SW 1271 (cell line): ENCODE measurements at regions not wholly inside any gene's neighbourhood (a gene's known extent, or its start where the extent isn't known, plus 50 kb on each side); places are given as distances from the start of the nearest gene placed in this dataset.
"Not testable (repeated sequence)": the region's sequence is repeated elsewhere in the genome, so short reads cannot be mapped to it uniquely, and the experiment has no call there.

Experiments used
- DNase-seq, 2 experiments: peaks; one replicate each; lab custom pipeline; 2025; lab: John Stamatoyannopoulos, UW

GRCh38 chr14:97802430-97803373 is 1005.5 kb downstream of the VRK1 start:
- DNase-seq: no peak

DNA sequence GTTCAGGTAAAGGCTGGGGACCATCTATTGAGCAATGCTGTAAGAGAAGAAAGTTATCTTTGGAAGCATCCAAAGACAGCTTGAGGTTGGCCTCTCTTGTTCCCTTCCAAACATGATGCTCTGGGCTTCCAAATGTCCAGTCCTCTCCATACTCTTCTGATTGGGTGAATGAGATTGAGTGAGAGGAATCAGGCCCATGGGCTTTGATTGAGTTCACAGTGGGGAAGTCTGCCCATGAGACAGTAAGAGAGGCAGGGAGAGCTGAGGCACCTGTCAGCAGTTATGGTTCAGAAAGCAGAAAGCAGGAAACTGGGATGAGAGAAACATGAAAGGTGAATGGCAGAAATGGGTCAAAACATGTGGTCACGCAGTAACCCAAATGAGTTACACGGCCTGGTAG is 1006.9 kb downstream of the VRK1 start:
- no peak for DNase-seq

DNA sequence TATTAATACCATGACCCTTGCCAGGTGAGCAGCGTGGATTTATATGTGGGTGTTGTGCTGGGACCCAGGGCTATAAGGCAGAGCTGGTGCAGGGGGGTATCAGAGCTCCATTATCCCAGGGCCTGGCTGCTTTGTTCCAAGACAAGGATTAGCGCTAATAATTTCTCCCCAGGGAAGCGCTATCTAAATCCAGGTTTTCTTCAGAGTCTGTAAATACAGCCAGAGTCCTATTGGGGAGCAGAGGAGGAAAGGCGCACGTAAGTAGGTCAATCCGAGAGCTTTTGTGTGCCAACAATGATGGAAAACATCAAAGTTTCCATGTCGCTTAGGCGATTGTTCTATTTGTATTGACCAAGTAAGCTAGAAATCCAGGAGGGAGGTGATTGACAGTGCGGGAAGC is 1009.7 kb downstream of the VRK1 start:
- no peak for DNase-seq

GRCh38 chr14:97808541-97808940 is 1011.4 kb downstream of the VRK1 start:
- DNase-seq: not testable (repeated sequence)

- DNase-seq: no peak
These were observed 1016.4 kb downstream of the VRK1 start for GRCh38 chr14:97813556-97813955.

DNA sequence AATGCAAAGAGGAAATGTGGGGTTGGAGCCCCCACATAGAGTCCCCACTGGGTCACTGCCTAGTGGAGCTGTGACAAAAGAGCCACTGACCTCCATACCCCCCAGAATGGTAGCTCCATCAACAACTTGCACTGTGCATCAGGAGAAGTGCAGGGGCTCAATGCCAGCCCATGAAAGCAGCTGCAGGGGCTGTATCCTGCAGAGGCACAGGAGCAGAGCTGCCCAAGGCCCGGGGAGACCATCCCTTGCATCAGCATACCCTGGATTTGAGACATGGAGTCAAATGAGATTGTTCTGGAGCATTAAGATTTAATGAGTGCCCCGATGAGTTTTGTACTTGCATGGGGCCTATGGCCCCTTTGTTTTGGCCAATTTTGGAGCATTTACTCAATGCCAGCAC is 1023.6 kb downstream of the VRK1 start:
- no peak for DNase-seq

- DNase-seq: no peak
These were observed 1027.0 kb downstream of the VRK1 start for GRCh38 chr14:97824218-97824617.

- DNase-seq: no peak
These were observed 1030.6 kb downstream of the VRK1 start for GRCh38 chr14:97827746-97828145.

DNA sequence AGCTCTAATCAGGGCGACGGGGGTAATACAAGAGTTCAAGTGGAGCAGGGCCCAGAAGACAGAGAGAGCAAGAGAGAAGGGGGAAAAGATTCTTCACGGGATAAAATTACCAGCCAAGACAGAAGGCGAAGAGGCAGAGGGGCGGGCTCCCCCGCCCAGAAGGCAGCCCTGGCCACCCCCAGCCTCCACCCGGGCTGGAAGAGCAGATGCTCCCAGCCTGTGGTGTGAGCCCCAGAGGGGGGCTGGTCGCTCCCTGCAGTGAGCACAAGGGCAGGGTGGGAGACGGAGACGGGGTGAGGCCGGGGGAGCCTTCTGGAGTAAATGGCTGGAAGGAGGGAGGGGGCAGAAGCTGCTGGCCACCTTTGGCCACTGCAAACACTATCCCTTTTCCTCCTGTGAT is 1035.6 kb downstream of the VRK1 start:
- no peak for DNase-seq

DNA sequence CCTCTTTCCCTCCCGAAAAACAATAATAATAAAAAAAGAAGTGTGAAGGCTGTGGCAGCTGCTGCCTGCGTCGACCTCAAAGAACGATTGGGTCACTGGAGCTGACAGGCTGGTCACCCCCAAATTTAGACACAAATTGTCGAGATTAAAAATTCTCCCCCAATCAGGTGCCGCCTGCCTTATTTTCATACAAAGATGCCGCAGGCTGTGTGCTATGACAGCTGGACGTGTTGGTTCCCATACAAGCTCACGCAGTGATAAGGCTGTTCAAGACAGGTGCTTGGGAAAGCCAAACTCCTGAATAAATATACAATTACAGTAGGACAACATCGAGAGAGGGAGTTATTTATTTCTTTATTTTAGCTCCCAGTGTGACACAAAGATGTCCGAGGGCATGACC is 1041.8 kb downstream of the VRK1 start:
- DNase-seq: no peak

DNA sequence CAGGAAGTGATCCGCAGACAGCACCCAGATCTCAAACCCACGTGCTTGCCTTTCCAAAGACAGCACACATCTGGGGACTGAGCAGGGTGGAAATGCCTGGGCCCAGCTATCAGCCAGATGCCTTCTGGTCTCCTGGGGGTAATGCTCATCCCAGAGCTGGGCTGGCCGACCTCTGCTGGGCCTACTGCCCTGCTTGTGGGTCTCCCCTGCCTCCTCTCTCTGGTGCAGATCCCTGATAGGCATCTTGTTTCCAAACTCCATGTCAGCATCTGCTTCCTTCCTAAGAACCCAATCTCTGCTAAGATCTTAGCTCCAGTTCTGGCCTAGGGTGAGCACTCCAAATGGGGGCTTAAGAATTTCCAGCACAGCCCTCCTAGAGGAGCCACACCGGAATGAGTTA is 1043.0 kb downstream of the VRK1 start:
- DNase-seq: no peak

DNA sequence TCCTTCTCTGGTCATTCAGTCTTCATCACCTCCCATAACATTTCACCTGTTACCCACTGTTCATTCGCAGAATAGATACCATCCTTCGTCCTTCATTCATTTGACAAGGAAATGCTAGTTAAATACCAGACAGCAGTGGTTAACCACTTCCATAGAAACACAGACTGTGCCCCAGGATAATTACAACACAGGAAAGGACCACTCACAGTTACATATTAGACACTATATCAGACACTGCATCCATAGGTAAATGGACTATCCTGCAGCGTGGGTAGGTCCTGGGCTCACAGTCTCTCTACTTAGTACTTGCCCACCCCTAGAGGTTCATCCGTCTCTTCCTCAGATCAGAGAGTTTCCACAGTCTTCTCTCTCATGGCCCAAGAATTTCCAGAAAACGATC is 1044.6 kb downstream of the VRK1 start:
- DNase-seq: no peak

DNA sequence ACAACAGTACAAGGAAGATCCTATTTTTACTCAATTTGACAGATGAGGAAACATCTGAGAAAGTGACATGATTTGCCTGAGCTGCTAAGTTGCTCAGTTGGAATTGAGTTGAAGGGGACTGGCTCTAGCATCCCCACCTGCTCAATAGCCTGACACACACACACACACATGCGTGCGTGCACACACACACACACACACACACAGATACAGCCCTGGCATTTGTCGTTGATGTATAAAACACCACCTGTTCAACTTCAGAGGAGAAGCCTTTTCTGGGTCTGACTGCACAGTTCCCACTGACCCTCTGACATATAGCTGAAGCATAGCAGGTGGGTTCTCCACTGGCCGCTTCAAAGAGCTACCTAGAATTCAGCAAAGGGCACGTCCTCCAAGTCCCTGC is 1045.9 kb downstream of the VRK1 start:
- DNase-seq: no peak

GRCh38 chr14:97844042-97844441 is 1046.9 kb downstream of the VRK1 start:
- DNase-seq: no peak

DNA sequence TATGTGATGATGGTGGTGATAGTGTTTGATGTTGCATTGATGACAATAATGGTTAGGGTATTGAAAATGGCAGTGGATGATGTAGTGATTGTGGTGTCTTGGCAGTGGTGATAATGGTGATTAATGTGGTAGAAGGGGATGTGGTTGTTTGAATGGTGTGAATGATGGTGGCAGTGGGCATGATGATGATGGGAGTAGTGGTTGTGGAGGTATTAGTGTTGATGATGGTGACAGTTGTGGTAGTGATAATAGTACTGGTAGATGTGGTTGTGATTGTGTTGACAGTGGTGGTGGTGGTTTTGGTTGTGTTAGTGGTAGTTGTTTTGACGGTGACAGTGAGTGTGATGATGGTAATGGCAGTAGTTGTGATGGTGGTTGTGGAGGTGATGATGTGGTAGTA is 1049.0 kb downstream of the VRK1 start:
- no peak for DNase-seq

- no peak for DNase-seq
These were observed 1051.3 kb downstream of the VRK1 start for GRCh38 chr14:97848317-97848980.

DNA sequence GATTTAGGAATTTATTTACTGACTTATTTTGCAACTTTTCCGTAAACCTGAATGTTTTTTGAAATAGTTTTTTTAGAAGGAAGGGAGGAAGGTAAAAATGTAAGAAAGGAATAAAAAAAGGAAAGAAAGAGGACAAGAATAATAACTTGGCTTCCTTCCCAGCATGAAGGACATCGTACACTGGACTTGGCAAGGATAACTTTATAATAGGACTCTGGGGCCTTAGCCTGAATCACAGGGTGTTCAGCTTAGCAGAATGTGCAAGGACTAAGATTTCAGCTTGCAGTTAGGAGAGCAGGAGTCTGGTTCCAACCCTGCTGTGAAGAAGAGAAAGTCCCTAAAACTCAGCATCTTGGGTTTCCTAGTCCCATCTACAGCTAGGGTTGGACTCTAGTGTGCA is 1053.3 kb downstream of the VRK1 start:
- no peak for DNase-seq

- no peak for DNase-seq
These were observed 1053.7 kb downstream of the VRK1 start for GRCh38 chr14:97850886-97851285.

GRCh38 chr14:97851428-97851995 is 1054.3 kb downstream of the VRK1 start:
- DNase-seq: no peak

- no peak for DNase-seq
These were observed 1057.7 kb downstream of the VRK1 start for GRCh38 chr14:97854918-97855317.

- DNase-seq: no peak
These were observed 1069.0 kb downstream of the VRK1 start for GRCh38 chr14:97866195-97866594.

DNA sequence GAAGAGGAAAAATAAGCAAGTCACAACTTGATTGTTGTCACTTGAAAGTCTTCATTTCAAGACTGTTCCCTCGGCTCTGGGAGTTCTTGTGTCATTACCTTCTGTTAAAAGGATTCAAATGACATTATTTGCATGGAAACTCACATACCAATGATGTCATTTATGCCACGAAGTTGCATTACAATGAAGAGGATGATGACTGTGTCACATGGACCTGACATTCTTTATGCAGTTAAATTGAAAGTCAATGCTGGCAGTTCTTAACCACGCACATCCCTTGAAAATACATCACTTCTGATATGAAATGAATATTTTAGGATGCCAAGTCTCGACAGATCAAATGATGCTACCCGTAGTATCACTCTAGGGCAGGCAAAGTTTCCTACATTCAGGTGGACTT is 1069.5 kb downstream of the VRK1 start:
- DNase-seq: no peak

- DNase-seq: no peak
These were observed 1076.1 kb downstream of the VRK1 start for GRCh38 chr14:97873291-97873690.
